Breast epithelium (tissue), 3 donors: ENCODE measurements at regions not wholly inside any gene's neighbourhood (a gene's known extent, or its start where the extent isn't known, plus 50 kb on each side); places are given as distances from the start of the nearest gene placed in this dataset.
"Not testable (repeated sequence)": the region's sequence is repeated elsewhere in the genome, so short reads cannot be mapped to it uniquely, and the experiment has no call there.

ENCODE experiments used
- POLR2A ChIP-seq: fragments of 450-650 bp; IDR thresholded peaks from one replicate; pipeline ENCODE4 v1.6.1; 2016; ENCODE audit warnings: antibody characterized with exemption, mild to moderate bottlenecking, moderate library complexity
- POLR2AphosphoS5 ChIP-seq, 3 donors: sonication (generic); formaldehyde crosslinking; IDR thresholded peaks; one replicate each; pipeline ENCODE4 v1.6.1; 2017; ENCODE audit warnings: antibody characterized with exemption in 3 of 3
- TF ChIP-seq, protein P1 (sequence below), 3 donors: fragments of 450-650 bp; IDR thresholded peaks; one replicate each; pipeline ENCODE4 v1.5.1; 2016 to 2017; ENCODE audit warnings: antibody characterized with exemption in 3 of 3, mild to moderate bottlenecking in 3 of 3, moderate library complexity in 3 of 3

DNA sequence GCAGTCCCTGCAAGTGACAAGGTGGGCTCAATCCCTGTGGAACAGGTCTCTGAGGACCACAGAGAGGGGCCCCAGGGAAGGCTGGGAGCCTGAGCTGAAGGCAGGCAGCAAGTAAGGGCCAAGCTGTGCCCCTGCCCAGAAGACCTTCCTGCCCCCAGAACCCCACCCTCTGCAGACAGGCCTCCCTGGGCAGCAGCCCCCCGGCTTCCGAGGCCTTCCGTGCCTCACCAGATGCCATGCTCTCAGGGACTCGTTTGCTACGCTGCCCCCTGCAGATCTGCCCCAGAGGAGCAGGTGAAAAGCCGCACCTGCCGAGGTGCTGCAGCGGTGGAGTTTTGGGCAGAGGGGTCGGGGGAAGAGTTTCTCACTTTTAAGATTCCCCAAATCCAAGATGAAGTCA is 125.4 kb upstream of the AKAP13 start:
- TF ChIP-seq, protein P1, sequence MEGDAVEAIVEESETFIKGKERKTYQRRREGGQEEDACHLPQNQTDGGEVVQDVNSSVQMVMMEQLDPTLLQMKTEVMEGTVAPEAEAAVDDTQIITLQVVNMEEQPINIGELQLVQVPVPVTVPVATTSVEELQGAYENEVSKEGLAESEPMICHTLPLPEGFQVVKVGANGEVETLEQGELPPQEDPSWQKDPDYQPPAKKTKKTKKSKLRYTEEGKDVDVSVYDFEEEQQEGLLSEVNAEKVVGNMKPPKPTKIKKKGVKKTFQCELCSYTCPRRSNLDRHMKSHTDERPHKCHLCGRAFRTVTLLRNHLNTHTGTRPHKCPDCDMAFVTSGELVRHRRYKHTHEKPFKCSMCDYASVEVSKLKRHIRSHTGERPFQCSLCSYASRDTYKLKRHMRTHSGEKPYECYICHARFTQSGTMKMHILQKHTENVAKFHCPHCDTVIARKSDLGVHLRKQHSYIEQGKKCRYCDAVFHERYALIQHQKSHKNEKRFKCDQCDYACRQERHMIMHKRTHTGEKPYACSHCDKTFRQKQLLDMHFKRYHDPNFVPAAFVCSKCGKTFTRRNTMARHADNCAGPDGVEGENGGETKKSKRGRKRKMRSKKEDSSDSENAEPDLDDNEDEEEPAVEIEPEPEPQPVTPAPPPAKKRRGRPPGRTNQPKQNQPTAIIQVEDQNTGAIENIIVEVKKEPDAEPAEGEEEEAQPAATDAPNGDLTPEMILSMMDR (IDR thresholded peaks at IDR 0.05), result not testable (repeated sequence)
- not testable (repeated sequence) for TF ChIP-seq POLR2A; POLR2AphosphoS5 (IDR thresholded peaks at IDR 0.05)
